ENCODE measurements at regions not wholly inside any gene's neighbourhood (a gene's known extent, or its start where the extent isn't known, plus 50 kb on each side); places are given as distances from the start of the nearest gene placed in this dataset.
A peak's percentile ranks its signal among the peaks of the same experiment; 100 is the strongest.

GRCh38 chr2:5316001-5316490, 376.1 kb upstream of the SOX11 start:
- Mint-ChIP-seq H3K4me3 (no peak overlapping the region), H3K4me1 (peaks cover 6% of the 10 kb centered on the region), H3K9me3 (no peaks in the 10 kb centered on the region), H3K36me3 (no peaks in the 10 kb centered on the region), H3K27ac (no peak overlapping the region), H3K27me3 (ENCODE audit: insufficient read depth, low read depth) (no peaks in the 10 kb centered on the region)
- peak overlapping the region; percentile 33 for H3K4me2 ChIP-seq
- no peaks in the 10 kb centered on the region for H4K20me1 ChIP-seq (ENCODE audit: low read depth)
- H2AFZ ChIP-seq (replicated peaks) = no peak overlapping the region
- DNase-seq (ENCODE audit: low spot score) = no peak
- H3K27ac ChIP-seq = no peak overlapping the region
- H3K79me2 ChIP-seq (ENCODE audit: low read depth) = no peaks in the 10 kb centered on the region
- H3K4me3 ChIP-seq = no peak overlapping the region
- H3K9ac ChIP-seq = no peak overlapping the region
- H3K9me3 ChIP-seq (ENCODE audit: low read depth) = no peaks in the 10 kb centered on the region
- H3K36me3 ChIP-seq = no peaks in the 10 kb centered on the region
- no peaks in the 10 kb centered on the region for H3F3A ChIP-seq (ENCODE audit: low read depth)
- no peaks in the 10 kb centered on the region for H3K27me3 ChIP-seq
- TF ChIP-seq EZH2phosphoT487 (IDR thresholded peaks at IDR 0.05) (no peak), CTCF (IDR thresholded peaks at IDR 0.05) (no peak), EZH2 (IDR thresholded peaks at IDR 0.05) (no peak)
- H3K4me1 ChIP-seq = peaks cover 9% of the 10 kb centered on the region

- no peak overlapping the region for H3K9ac ChIP-seq
- H2AFZ ChIP-seq (replicated peaks) = no peak overlapping the region
- Mint-ChIP-seq H3K9me3 (no peaks in the 10 kb centered on the region), H3K27me3 (ENCODE audit: insufficient read depth, low read depth) (no peaks in the 10 kb centered on the region), H3K27ac (no peak overlapping the region), H3K36me3 (no peaks in the 10 kb centered on the region), H3K4me3 (no peak overlapping the region), H3K4me1 (peaks cover 6% of the 10 kb centered on the region)
- DNase-seq (ENCODE audit: low spot score) = no peak
- H4K20me1 ChIP-seq (ENCODE audit: low read depth) = no peaks in the 10 kb centered on the region
- TF ChIP-seq EZH2 (IDR thresholded peaks at IDR 0.05) = no peak
- TF ChIP-seq EZH2phosphoT487 (IDR thresholded peaks at IDR 0.05) = no peak
- no peak for TF ChIP-seq CTCF (IDR thresholded peaks at IDR 0.05)
- H3K9me3 ChIP-seq (ENCODE audit: low read depth) = no peaks in the 10 kb centered on the region
- H3K79me2 ChIP-seq (ENCODE audit: low read depth) = no peaks in the 10 kb centered on the region
- H3K27ac ChIP-seq = no peak overlapping the region
- H3K4me1 ChIP-seq = peaks cover 14% of the 10 kb centered on the region
- H3K4me2 ChIP-seq = no peak overlapping the region
- no peaks in the 10 kb centered on the region for H3K27me3 ChIP-seq
- no peaks in the 10 kb centered on the region for H3K36me3 ChIP-seq
- no peaks in the 10 kb centered on the region for H3F3A ChIP-seq (ENCODE audit: low read depth)
- H3K4me3 ChIP-seq = no peak overlapping the region
These were observed 372.7 kb upstream of the SOX11 start for GRCh38 chr2:5319493-5319892.

- H3K9ac ChIP-seq = no peak overlapping the region
- H3K4me3 ChIP-seq = no peak overlapping the region
- no peaks in the 10 kb centered on the region for H3K27me3 ChIP-seq
- no peaks in the 10 kb centered on the region for H3K79me2 ChIP-seq (ENCODE audit: low read depth)
- no peak overlapping the region for H3K4me2 ChIP-seq
- Mint-ChIP-seq H3K27me3 (ENCODE audit: insufficient read depth, low read depth) (peaks cover 3% of the 10 kb centered on the region), H3K4me1 (no peaks in the 10 kb centered on the region), H3K9me3 (peaks cover 3% of the 10 kb centered on the region), H3K27ac (no peak overlapping the region), H3K36me3 (no peaks in the 10 kb centered on the region), H3K4me3 (no peak overlapping the region)
- H4K20me1 ChIP-seq (ENCODE audit: low read depth) = no peaks in the 10 kb centered on the region
- no peak overlapping the region for H3K27ac ChIP-seq
- no peaks in the 10 kb centered on the region for H3K9me3 ChIP-seq (ENCODE audit: low read depth)
- no peak for DNase-seq (ENCODE audit: low spot score)
- TF ChIP-seq CTCF (IDR thresholded peaks at IDR 0.05) = no peak
- H3K36me3 ChIP-seq = no peaks in the 10 kb centered on the region
- no peaks in the 10 kb centered on the region for H3F3A ChIP-seq (ENCODE audit: low read depth)
- peaks cover 5% of the 10 kb centered on the region for H3K4me1 ChIP-seq
- peak overlapping the region; percentile 34 for H2AFZ ChIP-seq (replicated peaks)
These were observed 369.8 kb upstream of the SOX11 start for GRCh38 chr2:5322396-5322795.

All from neural progenitor cell (in vitro differentiated cells).